Fibroblast of skin of scalp (primary cell): ENCODE measurements at regions not wholly inside any gene's neighbourhood (a gene's known extent, or its start where the extent isn't known, plus 50 kb on each side); places are given as distances from the start of the nearest gene placed in this dataset.
A peak's percentile ranks its signal among the peaks of the same experiment; 100 is the strongest.
"Not testable (repeated sequence)": the region's sequence is repeated elsewhere in the genome, so short reads cannot be mapped to it uniquely, and the experiment has no call there.

Experiments
- DNase-seq: peaks from one replicate; pipeline ENCODE4 v3.0.0-alpha.2; 2013

DNA sequence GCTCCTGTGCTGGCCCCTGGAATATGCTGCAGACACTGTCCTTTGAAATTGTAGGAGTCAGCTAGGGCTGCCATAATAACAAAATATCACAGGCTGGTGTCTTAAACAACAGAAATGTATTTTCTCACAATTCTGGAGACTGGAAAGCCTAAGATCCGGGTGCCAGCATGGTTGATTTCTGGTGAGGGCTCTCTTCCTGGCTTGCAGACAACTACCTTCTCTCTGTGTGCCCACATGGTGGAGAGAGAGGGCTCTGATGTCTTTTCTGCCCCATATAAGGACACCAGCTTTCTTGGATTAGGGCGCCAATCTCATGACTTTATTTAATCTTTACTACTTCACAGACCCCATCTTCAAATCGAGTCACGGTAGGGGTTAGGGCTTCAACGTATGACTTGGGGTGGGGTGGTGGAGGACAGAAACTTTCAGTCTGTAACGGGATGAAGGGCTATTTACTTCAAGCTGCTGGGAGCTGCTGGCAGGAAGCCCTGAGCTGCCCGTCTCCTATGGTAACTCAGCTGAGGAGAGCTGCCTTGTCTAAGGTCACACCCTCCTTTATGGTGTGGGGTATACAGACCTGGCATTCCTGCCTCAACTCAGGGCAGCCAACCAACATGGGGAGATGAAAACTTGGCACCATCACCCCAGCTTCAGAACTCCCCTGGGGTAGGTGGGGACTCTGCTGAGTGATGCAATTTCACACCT lies 142.9 kb upstream of the ZBED5 start:
- no peak for DNase-seq

DNA sequence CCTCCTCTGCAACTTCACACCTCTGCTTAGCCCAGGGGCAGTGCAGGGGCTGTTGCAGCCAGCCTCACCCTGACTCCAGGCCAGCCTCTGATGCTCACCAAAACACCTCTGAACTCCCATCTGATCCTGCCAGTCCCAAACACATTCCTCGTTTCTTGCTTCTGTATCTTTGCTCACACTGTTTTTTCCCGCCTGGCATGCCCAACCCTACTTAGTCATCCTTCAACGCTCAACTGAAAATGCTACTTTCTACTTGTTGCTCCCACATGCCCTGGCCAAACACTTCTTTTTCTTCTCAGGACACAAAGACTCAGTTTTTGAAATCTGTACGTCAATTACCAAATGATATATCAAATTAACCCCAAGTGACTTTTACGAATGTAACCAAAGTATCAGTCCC lies 140.8 kb upstream of the ZBED5 start:
- no peak for DNase-seq

DNA sequence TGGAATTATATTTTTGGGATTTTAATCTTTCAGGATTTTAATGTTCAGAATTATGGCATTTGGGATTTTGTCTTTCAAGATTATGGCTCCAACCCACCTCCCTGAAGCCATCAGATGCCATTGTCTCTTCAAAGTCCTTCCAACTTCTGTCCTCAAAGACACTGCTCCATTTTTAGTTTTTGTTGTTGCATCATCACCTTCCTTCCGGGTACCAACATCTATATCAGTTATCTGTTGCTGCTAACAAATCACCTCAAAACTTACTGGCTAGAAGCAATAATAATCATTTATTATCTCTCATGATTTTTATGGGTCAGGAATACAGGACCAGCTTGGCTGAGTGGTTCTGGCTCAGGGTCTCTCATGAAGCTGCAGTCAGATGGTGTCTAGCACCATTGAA lies 138.8 kb upstream of the ZBED5 start:
- DNase-seq = no peak

DNA sequence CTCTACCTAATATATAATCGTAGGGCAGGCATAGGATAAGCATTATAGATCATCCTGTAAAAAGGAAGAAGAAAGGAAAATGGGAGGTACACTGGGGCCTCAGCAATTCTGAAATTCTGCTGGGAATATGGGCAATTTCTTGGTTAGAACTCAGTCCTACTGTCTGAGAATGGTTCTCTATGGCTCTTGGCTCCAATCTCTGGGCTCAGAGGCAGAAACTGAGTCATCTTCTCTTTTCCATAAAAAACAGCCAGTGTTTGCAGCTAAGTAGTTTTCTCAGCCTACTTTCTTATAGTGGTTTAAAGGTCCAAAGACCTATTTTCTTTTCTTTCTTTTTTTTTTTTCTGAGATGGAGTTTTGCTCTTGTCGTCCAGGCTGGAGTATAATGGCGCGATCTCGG lies 135.8 kb upstream of the ZBED5 start:
- no peak for DNase-seq

DNA sequence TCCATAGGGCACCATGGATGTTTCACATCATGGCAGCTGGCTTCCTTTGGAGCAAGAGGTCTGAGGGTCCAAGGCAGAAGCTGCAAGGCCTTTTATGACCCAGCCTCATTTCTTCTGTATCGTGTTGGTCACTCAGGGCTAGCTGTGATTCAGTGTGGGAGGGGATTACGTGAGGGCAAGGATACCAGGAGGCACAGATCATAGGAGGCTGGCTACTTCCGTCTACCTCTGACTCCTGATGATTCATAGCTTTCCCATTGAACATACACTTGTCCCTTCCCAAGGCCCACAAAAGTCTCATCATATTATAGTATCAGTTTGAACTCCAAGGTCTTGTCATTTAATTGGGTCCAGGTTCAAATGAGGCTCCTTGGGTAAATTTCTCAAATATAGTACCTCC lies 135.3 kb upstream of the ZBED5 start:
- no peak for DNase-seq

DNA sequence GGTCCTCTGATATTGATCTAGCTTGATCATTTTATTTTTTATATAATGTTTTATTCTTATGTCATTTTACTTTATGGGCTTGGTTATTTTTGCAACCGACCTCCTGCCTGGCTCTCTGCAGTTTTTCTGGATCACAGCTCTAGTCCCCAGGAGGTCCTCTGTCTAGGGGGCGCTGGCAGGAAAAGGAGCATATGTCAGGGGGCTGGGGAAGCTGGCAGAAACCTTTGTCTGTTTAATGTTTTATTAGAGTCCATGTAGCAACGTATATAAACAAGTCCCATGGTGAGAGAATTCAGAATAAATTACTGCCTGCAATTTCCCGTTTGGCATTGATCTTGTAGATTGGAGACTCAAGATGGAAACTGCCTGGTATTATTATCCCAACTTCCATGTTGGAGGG lies 133.5 kb upstream of the ZBED5 start:
- DNase-seq = no peak

DNA sequence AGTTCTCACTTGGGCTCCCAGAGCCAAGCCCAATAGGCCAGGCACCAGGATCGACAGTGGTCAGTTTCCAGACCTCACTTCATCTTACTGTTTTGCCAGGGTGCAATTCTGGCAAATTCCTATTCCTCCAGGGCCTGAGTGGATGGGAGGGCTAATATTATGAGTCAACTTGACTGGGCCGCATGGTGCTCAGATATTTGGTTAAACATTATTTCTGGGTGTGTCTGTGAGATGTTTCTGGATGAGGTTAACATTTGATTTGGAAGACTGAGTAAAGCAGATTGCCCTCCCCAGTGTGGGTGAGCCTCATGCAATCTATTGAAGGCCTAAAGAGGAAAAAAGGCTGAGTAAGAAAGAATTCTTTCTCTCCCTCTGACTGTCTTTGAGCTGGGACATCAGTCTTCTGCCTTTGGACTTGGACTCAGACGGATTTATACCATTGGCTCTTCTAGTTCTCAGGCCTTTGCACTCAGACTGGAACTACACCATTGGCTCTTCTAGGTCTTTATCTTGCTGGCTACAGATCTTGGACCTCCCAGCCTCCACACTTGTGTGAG lies 132.9 kb upstream of the ZBED5 start:
- DNase-seq = peak; percentile 15

DNA sequence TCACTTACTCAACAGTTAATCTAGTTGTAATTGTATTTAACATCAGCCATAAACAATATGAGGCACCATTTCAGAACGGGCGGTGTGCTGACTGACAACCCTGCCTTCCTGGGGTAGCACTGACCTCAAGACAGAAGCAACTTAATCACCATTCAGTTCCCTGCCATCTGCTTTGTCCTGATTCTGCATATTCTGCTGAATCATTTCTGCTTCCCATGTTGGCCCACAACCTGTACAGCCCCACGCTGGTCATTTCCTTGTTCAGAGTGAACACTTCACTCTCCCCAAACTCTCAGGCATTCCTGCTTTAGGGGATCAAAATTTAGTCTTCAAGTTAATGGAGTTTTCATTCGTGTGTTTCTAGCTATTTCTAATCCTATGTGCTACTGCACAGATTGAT lies 132.3 kb upstream of the ZBED5 start:
- no peak for DNase-seq

DNA sequence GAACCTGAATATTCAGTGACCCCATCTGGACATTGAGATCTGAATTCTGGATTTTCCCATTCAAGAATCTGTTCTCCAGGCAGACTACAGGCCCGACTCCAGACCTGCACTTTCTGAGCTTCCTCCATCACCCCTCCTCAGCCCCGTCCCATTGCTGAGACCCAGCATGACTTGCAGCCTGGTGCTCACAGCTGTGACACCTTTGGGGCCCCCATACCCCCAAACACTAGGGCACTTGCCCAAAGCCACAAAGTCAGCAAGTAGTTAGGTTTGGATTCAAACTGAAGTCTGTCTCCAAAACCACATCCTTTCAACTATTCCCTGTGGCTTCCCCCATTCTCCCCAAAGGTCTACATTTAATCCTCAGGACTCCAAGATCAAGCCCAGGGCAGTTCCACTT lies 128.2 kb upstream of the ZBED5 start:
- no peak for DNase-seq

DNA sequence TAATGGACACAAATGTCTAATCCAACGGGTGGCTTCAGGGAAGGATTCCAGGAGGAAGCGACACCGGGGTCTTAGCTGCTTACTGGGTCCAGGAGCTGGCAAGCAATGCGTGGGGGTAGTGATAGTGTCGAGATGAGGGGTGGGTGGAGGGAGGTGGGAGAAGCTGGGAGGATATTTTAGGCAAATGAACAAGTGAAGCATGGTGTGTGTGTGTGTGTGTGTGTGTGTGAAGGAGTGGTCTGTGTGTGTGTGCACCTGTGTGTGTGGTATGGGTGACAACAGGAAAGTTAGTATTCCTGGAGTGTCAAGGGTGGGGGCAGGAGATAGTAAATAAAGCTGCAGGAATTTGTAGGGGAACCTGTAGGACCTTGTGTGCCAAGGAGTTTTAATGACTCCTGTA lies 126.9 kb upstream of the ZBED5 start:
- no peak for DNase-seq

DNA sequence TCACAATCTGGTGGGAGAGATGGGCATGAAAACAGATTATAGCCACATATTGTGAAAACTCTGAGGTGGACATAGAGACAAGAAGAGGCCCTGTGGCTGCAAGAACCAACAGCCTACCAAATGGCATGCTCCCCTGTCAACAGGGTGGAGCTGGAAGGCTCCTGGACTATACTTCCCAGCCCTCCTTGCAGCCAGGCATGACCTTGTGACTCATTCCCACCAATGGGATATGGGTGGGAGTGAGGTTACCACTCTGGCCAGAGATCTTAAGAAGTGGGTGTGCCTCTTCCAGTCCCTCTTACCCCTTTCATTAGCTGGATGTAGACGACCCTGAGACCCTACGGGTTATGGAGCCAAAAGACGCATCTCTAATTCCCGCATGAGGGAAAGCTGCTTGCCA lies 126.4 kb upstream of the ZBED5 start:
- no peak for DNase-seq

DNA sequence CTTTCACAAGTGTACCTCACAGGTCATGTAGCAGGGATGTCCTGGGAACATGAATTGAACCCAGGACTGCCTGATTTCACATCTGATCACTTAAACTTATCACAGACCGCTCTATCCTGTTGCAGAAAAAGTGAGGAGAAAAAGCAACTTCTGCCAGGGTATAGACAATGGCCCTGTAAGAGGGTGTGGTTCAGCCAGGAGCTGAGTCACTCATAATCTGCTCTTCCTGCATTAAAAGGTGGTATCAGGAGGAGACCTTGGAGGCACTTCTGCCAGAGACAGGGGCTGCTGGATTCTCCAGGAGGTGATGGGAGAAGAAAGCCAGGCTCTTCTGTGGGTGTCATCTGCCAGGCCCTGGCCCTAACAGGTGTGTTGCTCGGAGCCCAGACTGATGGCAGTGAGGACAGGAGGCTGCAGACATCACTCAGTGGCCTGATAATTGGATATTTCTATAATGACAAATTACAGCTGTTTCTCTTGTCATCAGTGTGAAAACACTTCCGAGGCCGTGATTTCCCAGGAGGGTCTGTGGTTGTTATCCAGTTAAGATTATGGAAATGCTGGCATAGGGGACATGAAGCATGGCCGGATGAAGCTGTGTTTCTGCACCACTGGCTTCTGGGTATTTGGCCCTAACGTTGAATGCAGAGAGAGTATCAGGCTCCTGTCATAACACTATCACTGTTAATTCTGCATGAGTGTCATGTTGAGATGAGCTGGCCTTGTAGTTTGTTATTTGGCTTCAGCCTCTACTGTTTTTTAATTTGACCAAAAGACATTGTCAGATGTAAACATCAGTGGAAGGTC lies 125.1 kb upstream of the ZBED5 start:
- no peak for DNase-seq

DNA sequence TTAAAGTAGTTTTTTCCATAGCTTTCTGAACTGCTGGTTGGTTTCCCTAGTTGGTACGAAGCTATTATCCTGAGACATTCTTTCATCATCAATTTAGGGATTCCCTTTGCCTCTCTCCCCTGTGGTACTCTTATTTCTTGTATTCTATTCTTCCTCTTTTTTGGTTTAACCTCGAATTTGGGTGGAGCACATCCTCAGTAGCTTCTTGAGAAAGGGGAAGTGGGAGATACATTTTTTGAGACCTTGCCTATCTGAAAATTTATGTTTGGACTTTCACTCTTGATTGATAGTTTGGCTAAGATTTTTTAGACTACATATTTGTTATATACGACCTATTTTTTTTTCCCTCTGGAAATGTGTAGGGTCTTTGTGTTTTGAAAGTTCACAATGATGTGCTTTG lies 121.7 kb upstream of the ZBED5 start:
- no peak for DNase-seq

DNA sequence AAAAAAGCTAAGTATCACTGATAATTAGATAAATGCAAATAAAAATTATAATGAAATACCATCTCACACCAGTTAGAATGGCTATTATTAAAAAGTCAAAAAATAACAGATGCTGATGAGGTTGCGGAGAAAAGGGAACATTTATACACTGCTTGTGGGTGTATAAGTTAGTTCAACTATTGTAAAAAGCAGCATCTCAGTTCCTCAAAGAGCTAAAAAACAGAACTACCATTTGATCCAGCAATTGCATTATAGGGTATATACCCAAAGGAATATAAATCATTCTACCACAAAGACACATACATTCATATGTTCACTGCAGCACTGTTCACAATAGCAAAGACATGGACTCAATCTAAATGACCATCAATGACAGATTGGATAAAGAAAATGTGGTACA lies 120.3 kb upstream of the ZBED5 start:
- DNase-seq = no peak

DNA sequence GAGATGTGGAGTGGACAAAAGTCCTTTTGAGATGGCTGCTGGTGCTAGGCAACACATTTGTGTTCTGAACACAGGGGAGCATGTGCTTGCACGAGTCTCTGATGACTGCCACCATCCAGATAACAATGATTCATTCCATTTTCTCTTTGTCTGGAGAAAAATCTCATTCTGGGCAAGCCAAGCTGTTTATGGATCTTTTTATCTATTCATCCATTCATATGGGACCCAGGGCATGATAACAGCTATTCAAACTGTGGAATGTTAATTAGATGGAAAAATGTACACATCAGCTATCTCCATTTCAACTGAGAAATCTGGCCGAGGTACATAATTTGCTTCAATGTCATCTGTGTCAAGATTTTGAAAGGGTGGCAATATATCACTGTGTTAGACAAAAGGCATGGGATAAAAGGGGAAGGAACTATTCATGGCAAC lies 117.5 kb upstream of the ZBED5 start:
- no peak for DNase-seq

DNA sequence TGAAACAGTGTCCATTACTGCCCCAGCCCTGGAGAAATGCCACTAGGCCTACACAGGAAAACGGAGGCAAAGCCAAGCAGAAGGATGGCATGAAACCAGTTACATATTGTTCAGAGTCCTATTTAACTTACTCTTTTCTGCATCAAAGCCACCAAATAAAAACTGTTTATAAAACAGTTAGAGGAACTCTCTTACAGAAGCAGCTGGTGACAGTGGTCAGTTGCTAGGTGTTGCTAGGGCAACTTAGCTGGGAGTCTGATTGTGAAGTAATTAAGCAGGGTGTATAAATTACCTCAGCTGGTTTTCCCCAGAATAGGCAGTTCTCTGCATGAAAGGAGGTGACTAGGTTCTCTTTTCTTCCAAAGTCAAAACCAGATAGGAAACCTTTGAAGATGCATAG lies 115.6 kb upstream of the ZBED5 start:
- no peak for DNase-seq

DNA sequence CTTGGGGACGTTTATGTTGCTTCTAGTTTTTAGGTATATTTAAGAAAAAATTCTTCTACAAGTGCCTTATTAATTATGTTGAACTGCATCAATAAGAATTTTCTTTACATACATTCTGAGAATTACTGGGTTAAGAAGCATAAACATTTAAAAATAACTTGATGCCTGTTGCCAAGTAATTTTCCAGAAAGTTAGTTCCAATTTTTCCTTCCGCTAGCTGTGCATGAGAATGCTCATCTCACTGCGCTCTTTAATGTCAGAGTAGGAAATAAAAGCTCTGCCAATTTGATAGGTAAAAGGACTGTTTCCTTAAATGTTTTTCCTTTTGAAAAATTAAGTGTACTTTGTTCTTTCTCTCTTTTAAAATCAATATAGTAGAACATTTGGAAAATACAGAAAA lies 113.1 kb upstream of the ZBED5 start:
- no peak for DNase-seq

DNA sequence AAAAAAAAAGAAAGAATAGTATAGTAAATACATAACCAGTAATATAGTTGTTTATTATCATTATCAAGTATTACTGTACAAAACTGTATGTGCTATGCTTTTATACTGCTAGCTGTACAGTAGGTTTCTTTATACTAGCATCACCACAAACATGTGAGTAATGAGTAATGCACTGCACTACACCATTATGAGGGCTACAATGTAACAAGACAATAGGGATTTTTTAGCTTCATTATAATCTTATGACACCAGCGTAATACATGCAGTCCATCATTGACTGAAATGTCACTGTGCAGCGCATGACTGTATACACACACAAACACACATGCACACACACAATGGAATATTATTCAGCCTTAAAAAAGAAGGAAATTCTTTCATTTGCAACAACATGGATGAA lies 111.5 kb upstream of the ZBED5 start:
- DNase-seq = no peak

DNA sequence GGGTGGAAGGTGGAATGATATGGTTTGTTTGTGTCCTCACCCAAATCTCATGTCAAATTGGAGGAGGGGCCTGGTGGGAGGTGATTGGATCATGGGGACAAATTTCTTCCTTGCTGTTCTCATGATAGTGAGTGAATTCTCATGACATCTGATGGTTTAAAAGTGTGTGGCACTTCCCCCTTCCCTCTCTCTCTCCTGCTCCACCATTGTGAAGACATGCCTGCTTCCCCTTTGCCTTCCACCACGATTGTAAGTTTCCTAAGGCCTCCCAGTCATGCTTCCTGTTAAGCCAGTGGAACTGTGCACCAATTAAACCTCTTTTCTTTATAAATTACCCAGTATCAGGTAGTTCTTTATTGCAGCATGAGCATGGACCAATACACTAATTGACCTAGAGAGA lies 99.0 kb upstream of the ZBED5 start:
- DNase-seq = not testable (repeated sequence)

DNA sequence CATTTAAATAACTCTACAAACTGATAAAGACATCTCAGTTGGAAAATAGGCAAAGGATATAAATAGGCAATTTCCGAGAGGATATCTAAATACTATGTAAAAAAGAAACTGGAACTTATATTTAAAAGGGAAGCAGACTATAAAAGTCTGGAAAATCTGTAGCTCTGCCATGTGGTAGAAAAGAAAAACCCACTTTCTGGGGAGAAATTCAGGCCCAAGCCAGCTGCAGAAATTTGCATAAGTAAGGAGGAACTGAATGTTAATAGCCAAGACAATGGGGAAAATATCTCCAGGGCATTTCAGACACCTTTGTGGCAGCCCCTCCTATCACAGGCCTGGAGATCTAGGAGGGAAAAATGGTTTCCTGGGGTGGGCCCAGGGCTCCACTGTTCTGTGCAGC lies 97.8 kb upstream of the ZBED5 start:
- DNase-seq = no peak

DNA sequence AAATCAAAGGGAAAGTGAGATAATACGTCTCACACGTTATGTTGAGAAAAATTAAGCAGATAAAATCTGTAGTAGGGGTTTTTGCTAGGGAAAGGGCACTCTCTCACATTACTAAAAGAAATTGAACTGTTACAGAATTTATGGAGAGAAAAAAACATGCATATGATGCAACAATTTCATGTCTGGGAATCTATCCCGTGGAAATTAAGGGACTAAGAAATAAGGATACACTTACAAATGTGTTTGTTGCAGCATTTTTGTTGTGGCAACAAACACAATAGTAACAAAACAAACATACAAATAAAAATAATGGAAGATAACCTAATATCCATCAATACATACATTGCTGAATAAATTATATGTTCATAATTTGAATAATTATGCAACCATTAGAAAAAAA lies 96.3 kb upstream of the ZBED5 start:
- no peak for DNase-seq

DNA sequence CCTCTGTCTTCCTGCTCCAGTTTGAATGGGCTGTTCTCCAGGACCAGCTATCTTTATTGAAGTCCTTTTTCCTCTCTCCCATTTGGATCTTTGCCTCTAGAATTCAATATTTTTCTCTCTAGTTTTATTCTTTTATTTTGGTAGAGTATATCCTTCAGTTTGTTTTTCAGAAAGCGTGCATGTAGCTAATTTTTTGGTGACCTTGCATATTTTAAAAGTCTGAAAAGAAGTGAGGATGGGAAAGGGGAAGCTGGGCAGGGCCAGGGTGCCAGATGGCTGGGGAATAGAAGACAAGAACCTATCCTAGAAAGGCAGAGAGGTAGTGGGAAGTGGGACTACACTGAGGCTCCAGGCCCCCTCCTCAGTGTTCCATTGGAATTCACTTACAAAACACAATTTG lies 95.0 kb upstream of the ZBED5 start:
- no peak for DNase-seq

DNA sequence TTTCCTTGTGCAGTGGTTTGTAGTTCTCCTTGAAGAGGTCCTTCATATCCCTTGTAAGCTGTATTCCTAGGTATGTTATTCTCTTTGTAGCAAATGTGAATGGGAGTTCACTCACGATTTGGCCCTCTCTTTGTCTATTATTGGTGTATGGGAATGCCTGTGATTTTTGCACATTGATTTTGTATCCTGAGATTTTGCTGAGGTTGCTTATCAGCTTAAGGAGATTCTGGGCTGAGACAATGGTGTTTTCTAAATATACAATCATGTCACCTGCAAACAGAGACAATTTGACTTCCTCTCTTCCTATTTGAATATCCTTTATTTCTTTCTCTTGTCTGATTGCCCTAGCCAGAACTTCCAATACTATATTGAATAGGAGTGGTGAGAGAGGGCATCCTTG lies 90.1 kb upstream of the ZBED5 start:
- not testable (repeated sequence) for DNase-seq

DNA sequence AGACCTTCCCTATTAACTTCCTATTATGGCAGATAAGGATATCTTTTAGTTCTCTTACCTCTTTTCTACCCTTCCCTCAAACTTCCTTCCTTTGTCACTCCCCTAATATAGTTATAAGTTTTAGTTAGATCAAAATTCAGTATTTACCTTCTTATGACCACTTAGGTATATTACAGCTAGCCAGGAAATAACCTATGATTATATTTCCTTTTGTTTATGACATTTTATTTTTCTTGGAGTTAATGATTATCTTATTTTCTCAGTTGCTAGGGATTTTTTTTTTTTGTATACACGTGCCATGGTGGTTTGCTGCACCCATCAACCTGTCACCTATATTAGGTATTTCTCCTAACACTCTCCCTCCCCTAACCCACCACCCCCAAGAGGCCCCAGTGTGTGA lies 88.2 kb upstream of the ZBED5 start:
- no peak for DNase-seq
